Left lung (tissue), 4 donors: ENCODE measurements at regions not wholly inside any gene's neighbourhood (a gene's known extent, or its start where the extent isn't known, plus 50 kb on each side); places are given as distances from the start of the nearest gene placed in this dataset.

Source experiments
- ATAC-seq: fragments of 200-7000 bp; cut with Tn5 transposase; one replicate; pipeline ENCODE4 v1.9.1; 2020; ENCODE audit warnings: moderate library complexity
- DNase-seq, 4 donors: peaks; one replicate each; pipeline ENCODE4 v3.0.0-alpha.2; 2013 to 2020
- H3K27ac ChIP-seq, 2 donors: fragments of 200-600 bp; sonication (generic) in 1 of 2; one replicate each; pipeline versions ENCODE4 v1.5.0 to v1.8.0; 2020 to 2021
- H3K27me3 ChIP-seq, 2 donors: fragments of 200-600 bp; sonication (generic) in 1 of 2; one replicate each; pipeline versions ENCODE4 v1.5.0 to v1.8.0; 2020 to 2021
- H3K36me3 ChIP-seq, 2 donors: fragments of 200-600 bp; sonication (generic) in 1 of 2; one replicate each; pipeline versions ENCODE4 v1.5.0 to v1.8.0; 2020 to 2021
- H3K4me1 ChIP-seq, 2 donors: fragments of 200-600 bp; one replicate each; pipeline ENCODE4 v1.8.0; 2021
- H3K4me3 ChIP-seq, 2 donors: fragments of 200-600 bp; sonication (generic) in 1 of 2; one replicate each; pipeline versions ENCODE4 v1.5.0 to v1.8.0; 2020 to 2021; ENCODE audit warnings: mild to moderate bottlenecking in 1 of 2
- H3K9me3 ChIP-seq, 2 donors: fragments of 200-600 bp; sonication (generic) in 1 of 2; one replicate each; pipeline versions ENCODE4 v1.5.0 to v1.8.0; 2020 to 2021
- intact Hi-C, 2 donors: fragments of 100-400 bp; cut with DNase I; formaldehyde crosslinking; loops; one replicate each; pipeline versions ENCODE4 v1.11.2 to v1.14.2; 2022
- TF ChIP-seq, protein P1 (sequence below), 2 donors: fragments of 200-600 bp; sonication (generic) in 1 of 2; IDR thresholded peaks; one replicate each; pipeline versions ENCODE4 v1.5.0 to v1.8.0; 2021; ENCODE audit warnings: antibody characterized with exemption in 2 of 2
- donor health status: DM: no; HTN: yes; CAD: no.
- donor health status: DM: no; HTN: no; CAD: no.

GRCh38 chr4:126468144-126468543, 1153.4 kb downstream of the FAT4 start:
- Histone ChIP-seq H3K27me3 (no peaks in the 10 kb centered on the region), H3K4me3 (no peak overlapping the region), H3K4me1 (no peaks in the 10 kb centered on the region), H3K36me3 (no peaks in the 10 kb centered on the region), H3K27ac (no peak overlapping the region), H3K9me3 (no peaks in the 10 kb centered on the region)
- TF ChIP-seq, protein P1, sequence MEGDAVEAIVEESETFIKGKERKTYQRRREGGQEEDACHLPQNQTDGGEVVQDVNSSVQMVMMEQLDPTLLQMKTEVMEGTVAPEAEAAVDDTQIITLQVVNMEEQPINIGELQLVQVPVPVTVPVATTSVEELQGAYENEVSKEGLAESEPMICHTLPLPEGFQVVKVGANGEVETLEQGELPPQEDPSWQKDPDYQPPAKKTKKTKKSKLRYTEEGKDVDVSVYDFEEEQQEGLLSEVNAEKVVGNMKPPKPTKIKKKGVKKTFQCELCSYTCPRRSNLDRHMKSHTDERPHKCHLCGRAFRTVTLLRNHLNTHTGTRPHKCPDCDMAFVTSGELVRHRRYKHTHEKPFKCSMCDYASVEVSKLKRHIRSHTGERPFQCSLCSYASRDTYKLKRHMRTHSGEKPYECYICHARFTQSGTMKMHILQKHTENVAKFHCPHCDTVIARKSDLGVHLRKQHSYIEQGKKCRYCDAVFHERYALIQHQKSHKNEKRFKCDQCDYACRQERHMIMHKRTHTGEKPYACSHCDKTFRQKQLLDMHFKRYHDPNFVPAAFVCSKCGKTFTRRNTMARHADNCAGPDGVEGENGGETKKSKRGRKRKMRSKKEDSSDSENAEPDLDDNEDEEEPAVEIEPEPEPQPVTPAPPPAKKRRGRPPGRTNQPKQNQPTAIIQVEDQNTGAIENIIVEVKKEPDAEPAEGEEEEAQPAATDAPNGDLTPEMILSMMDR (IDR thresholded peaks at IDR 0.05), result no peak
- intact Hi-C loops, result no loop called here
- DNase-seq (no peak), ATAC-seq (no peak)

DNA sequence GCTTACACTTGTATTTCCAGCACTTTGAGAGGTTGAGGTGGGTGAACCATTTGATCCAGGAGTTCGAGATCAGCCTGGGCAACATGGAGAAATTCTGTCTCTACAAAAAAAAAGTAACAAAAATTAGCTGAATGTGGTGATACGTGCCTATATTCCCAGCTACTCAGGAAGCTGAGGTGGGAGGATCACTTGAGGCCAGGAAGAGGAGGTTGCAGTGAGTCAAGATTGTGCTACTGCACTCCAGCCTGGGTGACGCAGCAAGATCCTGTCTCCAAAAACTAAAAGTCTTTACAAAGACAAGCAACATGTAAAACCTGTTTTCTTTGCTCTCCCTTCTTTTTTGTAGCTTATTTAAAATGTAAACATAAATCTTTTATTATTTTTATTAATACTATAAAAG, 1156.1 kb downstream of the FAT4 start:
- Histone ChIP-seq H3K36me3 (no peaks in the 10 kb centered on the region), H3K9me3 (peaks cover 0 to 11% of the 10 kb centered on the region in 2 donors), H3K4me1 (no peaks in the 10 kb centered on the region), H3K27me3 (no peaks in the 10 kb centered on the region), H3K4me3 (no peak overlapping the region), H3K27ac (no peak overlapping the region)
- TF ChIP-seq, protein P1 (IDR thresholded peaks at IDR 0.05), result no peak
- DNase-seq, result no peak
- intact Hi-C loops, result no loop called here
- ATAC-seq, result no peak

DNA sequence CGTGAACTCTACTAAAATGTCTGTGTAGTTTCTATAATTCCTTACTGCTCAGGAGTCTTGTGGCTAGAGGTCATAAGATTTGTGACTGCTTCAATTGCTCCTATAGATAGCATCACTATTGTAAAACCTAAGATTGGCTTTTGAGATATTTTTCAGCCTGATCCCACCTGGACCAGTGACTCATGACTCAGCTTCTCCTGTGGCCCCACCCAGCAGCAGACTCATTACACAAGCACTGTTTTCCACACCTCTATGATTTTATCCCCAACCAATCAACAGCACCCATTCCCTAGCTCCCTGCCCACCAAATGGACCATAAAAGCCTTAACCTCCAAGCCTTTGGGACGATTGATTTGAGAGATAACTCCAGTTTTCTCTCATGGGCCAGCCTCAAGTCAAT, 1157.0 kb upstream of the INTU start:
- TF ChIP-seq, protein P1 (IDR thresholded peaks at IDR 0.05), result no peak
- no peak for ATAC-seq
- no peak for DNase-seq
- peaks cover 0 to 23% of the 10 kb centered on the region in 2 donors for H3K9me3 ChIP-seq
- H3K4me1 ChIP-seq, result no peaks in the 10 kb centered on the region
- no peak overlapping the region for H3K27ac ChIP-seq
- intact Hi-C loops, result no loop called here
- no peaks in the 10 kb centered on the region for H3K36me3 ChIP-seq
- H3K27me3 ChIP-seq, result no peaks in the 10 kb centered on the region
- no peak overlapping the region for H3K4me3 ChIP-seq

DNA sequence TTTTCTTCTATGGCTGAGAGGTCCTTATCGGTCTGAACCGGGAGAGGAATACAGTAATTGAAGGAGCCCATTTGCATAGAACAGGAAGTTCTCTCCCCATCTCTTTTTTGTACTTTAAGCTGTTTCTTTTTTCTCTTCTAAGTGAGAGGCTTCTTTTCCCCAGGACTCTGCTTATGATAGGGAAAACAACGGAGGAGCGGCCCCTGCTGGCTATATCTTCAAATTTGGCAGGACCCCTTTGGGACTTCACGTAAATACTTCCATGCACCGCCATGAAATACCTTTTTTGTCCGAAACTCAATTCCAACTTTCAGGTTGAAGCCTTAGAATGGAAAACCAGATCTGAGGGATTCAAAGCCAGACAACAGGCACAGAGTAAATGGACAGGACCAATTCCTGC, 1153.0 kb upstream of the INTU start:
- H3K36me3 ChIP-seq, result no peaks in the 10 kb centered on the region
- TF ChIP-seq, protein P1 (IDR thresholded peaks at IDR 0.05), result no peak
- DNase-seq (no peak), ATAC-seq (no peak)
- no peak overlapping the region for H3K27ac ChIP-seq
- no peak overlapping the region for H3K4me3 ChIP-seq
- intact Hi-C loops, result no loop called here
- no peaks in the 10 kb centered on the region for H3K4me1 ChIP-seq
- H3K9me3 ChIP-seq, result peaks cover 0 to 22% of the 10 kb centered on the region in 2 donors
- no peaks in the 10 kb centered on the region for H3K27me3 ChIP-seq

DNA sequence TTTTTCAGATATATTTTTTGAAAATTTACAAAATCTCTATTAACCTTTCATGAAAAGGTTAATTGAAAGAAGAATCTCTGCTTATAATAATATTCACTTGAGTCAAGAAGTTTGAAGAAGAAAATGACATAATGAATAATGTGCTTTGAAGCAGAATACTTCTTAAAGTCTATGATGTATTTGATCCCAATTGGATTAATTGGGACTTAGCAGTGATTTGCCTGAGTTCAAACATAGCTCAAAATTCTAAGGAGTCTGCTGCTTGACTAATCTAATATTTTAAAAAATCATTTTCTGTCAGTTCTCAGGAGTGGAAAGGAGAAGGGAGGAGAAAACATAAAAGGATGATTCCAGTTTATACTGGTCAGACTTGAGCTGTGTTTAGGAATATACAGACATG, 1150.4 kb upstream of the INTU start:
- ATAC-seq (no peak), DNase-seq (no peak)
- H3K36me3 ChIP-seq, result no peaks in the 10 kb centered on the region
- TF ChIP-seq, protein P1 (IDR thresholded peaks at IDR 0.05), result no peak
- H3K9me3 ChIP-seq, result peaks cover 0 to 6% of the 10 kb centered on the region in 2 donors
- intact Hi-C loops, result no loop called here
- no peak overlapping the region for H3K27ac ChIP-seq
- no peaks in the 10 kb centered on the region for H3K4me1 ChIP-seq
- no peaks in the 10 kb centered on the region for H3K27me3 ChIP-seq
- no peak overlapping the region for H3K4me3 ChIP-seq
